ENCODE measurements at regions not wholly inside any gene's neighbourhood (a gene's known extent, or its start where the extent isn't known, plus 50 kb on each side); places are given as distances from the start of the nearest gene placed in this dataset.
A peak's percentile ranks its signal among the peaks of the same experiment; 100 is the strongest.

GRCh38 chr12:124436366-124436765 is 131.0 kb downstream of the NCOR2 start:
- WGBS: 50% methylated on average over 8 of the region's 8 CpGs
- Histone ChIP-seq H3K27ac (peak overlapping the region; percentile 2), H3K4me3 (no peak overlapping the region), H3K4me1 (peaks cover 39% of the 10 kb centered on the region), H3K27me3 (no peaks in the 10 kb centered on the region), H3K9me3 (no peaks in the 10 kb centered on the region), H3K36me3 (peaks cover 43% of the 10 kb centered on the region)
- no peak for TF ChIP-seq CTCF (IDR thresholded peaks at IDR 0.05)
- TF ChIP-seq EP300 (IDR thresholded peaks at IDR 0.05): no peak
- TF ChIP-seq POLR2AphosphoS5 (IDR thresholded peaks at IDR 0.05): no peak
- TF ChIP-seq POLR2A (IDR thresholded peaks at IDR 0.05): no peak
- DNase-seq (ENCODE audit: low spot score in 2 of 2): no peak

- no peaks in the 10 kb centered on the region for H3K9me3 ChIP-seq
- no peaks in the 10 kb centered on the region for H3K27me3 ChIP-seq
- DNase-seq (ENCODE audit: low spot score in 2 of 2): no peak
- WGBS: 83% methylated on average over 14 of the region's 16 CpGs
- peak overlapping the region; percentile 2 for H3K27ac ChIP-seq
- no peak overlapping the region for H3K4me3 ChIP-seq
- peaks cover 34% of the 10 kb centered on the region for H3K4me1 ChIP-seq
- TF ChIP-seq EP300 (IDR thresholded peaks at IDR 0.05) (no peak), CTCF (IDR thresholded peaks at IDR 0.05) (no peak), POLR2A (IDR thresholded peaks at IDR 0.05) (no peak)
- peaks cover 43% of the 10 kb centered on the region for H3K36me3 ChIP-seq
These were observed 131.5 kb downstream of the NCOR2 start for GRCh38 chr12:124435806-124436345.

GRCh38 chr12:124434951-124435805 is 132.2 kb downstream of the NCOR2 start:
- 67% methylated on average over 14 of the region's 17 CpGs for WGBS
- Histone ChIP-seq H3K4me3 (no peak overlapping the region), H3K27ac (no peak overlapping the region), H3K27me3 (no peaks in the 10 kb centered on the region), H3K36me3 (peaks cover 50% of the 10 kb centered on the region), H3K4me1 (peaks cover 27% of the 10 kb centered on the region), H3K9me3 (no peaks in the 10 kb centered on the region)
- TF ChIP-seq POLR2A (IDR thresholded peaks at IDR 0.05): no peak
- no peak for TF ChIP-seq CTCF (IDR thresholded peaks at IDR 0.05)
- TF ChIP-seq POLR2AphosphoS5 (IDR thresholded peaks at IDR 0.05): no peak
- TF ChIP-seq EP300 (IDR thresholded peaks at IDR 0.05): no peak
- no peak for DNase-seq (ENCODE audit: low spot score in 2 of 2)

- no peaks in the 10 kb centered on the region for H3K27me3 ChIP-seq
- H3K36me3 ChIP-seq: peaks cover 59% of the 10 kb centered on the region
- WGBS: 90% methylated on average over 10 of the region's 10 CpGs
These were observed 133.1 kb downstream of the NCOR2 start for GRCh38 chr12:124434354-124434753.

More at GRCh38 chr12:124434354-124434753, 133.1 kb downstream of the NCOR2 start:
- Histone ChIP-seq H3K27ac (no peak overlapping the region), H3K4me1 (peaks cover 24% of the 10 kb centered on the region), H3K9me3 (no peaks in the 10 kb centered on the region), H3K4me3 (no peak overlapping the region)
- TF ChIP-seq CTCF (IDR thresholded peaks at IDR 0.05) (no peak), EP300 (IDR thresholded peaks at IDR 0.05) (no peak), POLR2AphosphoS5 (IDR thresholded peaks at IDR 0.05) (no peak), POLR2A (IDR thresholded peaks at IDR 0.05) (no peak)
- no peak for DNase-seq (ENCODE audit: low spot score in 2 of 2)
